ENCODE measurements at regions not wholly inside any gene's neighbourhood (a gene's known extent, or its start where the extent isn't known, plus 50 kb on each side); places are given as distances from the start of the nearest gene placed in this dataset.

DNA sequence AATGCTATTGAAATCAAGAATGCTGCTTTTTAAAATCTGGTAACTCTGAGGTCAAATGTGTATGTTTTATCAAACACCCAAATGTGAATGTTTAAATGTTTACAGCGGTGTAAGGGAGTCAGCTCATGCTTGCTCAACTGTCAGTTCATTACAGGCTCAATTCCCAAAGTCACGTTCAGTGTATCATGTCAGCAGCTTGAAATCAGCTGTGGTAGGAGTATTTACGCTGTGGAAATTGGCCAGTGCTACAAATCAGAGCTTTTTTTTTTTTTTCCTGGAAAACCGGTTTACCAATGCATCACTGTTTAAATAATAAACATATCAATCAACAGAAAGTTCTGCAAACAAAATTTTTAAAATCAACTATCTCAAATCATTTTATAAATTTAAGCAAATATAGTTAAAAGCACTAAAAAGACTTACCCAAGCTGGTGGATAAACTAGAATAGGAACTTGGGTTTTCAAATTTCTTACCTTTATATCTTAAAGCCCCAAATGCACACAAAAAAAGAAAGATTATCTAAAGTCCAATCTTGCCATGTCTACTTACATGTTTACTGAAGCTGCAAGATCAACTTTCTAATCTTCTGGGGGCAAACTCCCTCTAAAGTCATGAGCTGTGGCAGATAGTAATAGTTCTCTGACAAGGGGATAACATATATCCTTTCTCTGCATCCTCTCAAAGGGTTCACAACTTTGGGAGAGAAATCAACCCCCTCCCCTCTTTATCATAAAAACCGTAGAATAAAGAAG lies 57.6 kb upstream of the GRAMD2B start:
- H3K4me1 ChIP-seq (ENCODE audit: control insufficient read depth, insufficient read depth, low read length): no peaks in the 10 kb centered on the region
- no peak overlapping the region for H3K27ac ChIP-seq (ENCODE audit: low read depth, low read length)
- no peak overlapping the region for H3K4me3 ChIP-seq (ENCODE audit: low read depth, low read length)
- H3K27me3 ChIP-seq (ENCODE audit: control insufficient read depth, insufficient read depth, low read length): no peaks in the 10 kb centered on the region
- H3K9me3 ChIP-seq (ENCODE audit: control insufficient read depth, insufficient read depth, low read length): no peaks in the 10 kb centered on the region
- DNase-seq (ENCODE audit: low read depth in 4 of 6, low spot score in 6 of 6): peak in 1 of 6 donors; percentile 38
- no CpG with 5 or more reads among the region's 5 CpGs for WGBS (ENCODE audit: insufficient coverage)
- H3K36me3 ChIP-seq (ENCODE audit: control insufficient read depth, insufficient read depth, low read length): no peaks in the 10 kb centered on the region

DNA sequence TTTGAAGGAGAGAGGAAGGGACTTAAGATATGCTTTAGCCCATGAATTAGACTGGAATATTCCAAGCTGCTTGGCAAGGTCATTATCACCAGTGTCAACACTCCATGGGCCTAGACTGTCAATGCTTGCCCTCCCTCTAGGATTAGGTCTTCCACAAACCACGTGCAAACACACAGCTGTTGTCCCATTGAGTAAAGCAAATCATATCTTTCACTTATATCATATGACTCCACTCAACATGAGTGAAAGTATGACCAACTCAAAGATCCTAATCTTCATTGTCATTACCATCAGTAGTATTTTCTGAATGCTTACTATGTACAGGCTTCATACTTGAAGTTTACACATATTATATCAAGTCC lies 57.0 kb upstream of the GRAMD2B start:
- Histone ChIP-seq H3K4me3 (ENCODE audit: low read depth, low read length) (no peak overlapping the region), H3K36me3 (ENCODE audit: control insufficient read depth, insufficient read depth, low read length) (no peaks in the 10 kb centered on the region), H3K27me3 (ENCODE audit: control insufficient read depth, insufficient read depth, low read length) (no peaks in the 10 kb centered on the region), H3K4me1 (ENCODE audit: control insufficient read depth, insufficient read depth, low read length) (no peaks in the 10 kb centered on the region), H3K27ac (ENCODE audit: low read depth, low read length) (no peak overlapping the region), H3K9me3 (ENCODE audit: control insufficient read depth, insufficient read depth, low read length) (no peaks in the 10 kb centered on the region)
- 88% methylated on average over 1 of the region's 1 CpG for WGBS (ENCODE audit: insufficient coverage)
- no peak for DNase-seq (ENCODE audit: low read depth in 4 of 6, low spot score in 6 of 6)

DNA sequence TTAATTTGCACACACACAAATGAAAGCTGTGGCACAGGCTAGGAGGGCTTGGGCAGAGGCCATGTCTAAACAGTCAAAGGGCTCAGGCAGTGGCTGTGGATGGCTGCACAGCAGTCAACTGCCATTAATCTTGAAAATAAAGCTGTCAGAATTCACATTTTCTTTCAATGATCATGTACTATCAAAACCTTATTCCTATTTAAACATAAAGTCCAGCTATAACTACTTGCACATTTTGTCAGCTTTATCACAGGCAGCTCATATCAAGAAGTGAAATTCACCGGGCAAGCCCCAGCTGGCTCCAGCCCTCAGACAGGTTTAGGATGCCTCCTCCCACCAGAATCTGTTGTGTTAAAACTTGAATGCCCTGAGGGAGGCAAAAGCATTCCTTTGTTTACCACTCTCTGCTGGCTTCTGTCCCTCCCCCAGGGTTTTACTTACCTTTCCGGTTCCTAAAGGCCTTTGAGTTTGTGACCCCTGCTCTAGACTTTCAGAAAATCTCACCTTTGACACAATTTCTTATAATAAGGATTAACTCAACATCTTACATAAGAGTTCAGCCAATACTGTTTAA lies 54.9 kb upstream of the GRAMD2B start:
- DNase-seq (ENCODE audit: low read depth in 4 of 6, low spot score in 6 of 6): no peak
- Histone ChIP-seq H3K4me1 (ENCODE audit: control insufficient read depth, insufficient read depth, low read length) (no peaks in the 10 kb centered on the region), H3K9me3 (ENCODE audit: control insufficient read depth, insufficient read depth, low read length) (no peaks in the 10 kb centered on the region), H3K27me3 (ENCODE audit: control insufficient read depth, insufficient read depth, low read length) (no peaks in the 10 kb centered on the region), H3K27ac (ENCODE audit: low read depth, low read length) (no peak overlapping the region), H3K36me3 (ENCODE audit: control insufficient read depth, insufficient read depth, low read length) (no peaks in the 10 kb centered on the region), H3K4me3 (ENCODE audit: low read depth, low read length) (no peak overlapping the region)
- WGBS (ENCODE audit: insufficient coverage): 69% methylated on average over 2 of the region's 2 CpGs

DNA sequence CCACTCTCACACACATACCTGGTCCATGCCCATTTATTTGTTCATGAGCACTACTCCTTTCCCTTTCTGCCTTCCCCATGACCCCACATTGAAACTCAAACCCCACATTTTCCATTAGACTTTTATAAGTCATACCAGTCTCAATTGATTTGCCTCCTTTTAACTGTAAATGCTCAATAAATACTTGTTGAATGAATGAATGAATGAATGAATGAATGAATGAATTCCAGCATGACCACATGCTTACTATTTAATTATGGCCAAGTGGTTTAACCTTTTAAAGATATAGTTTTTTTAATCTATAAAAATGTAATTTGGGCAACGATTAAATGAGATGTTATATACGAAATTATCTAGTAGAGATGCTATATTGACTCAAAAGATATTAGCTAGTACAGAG lies 54.1 kb upstream of the GRAMD2B start:
- H3K4me1 ChIP-seq (ENCODE audit: control insufficient read depth, insufficient read depth, low read length): no peaks in the 10 kb centered on the region
- DNase-seq (ENCODE audit: low read depth in 4 of 6, low spot score in 6 of 6): no peak
- WGBS (ENCODE audit: insufficient coverage): no CpG with 5 or more reads among the region's 2 CpGs
- H3K9me3 ChIP-seq (ENCODE audit: control insufficient read depth, insufficient read depth, low read length): no peaks in the 10 kb centered on the region
- H3K4me3 ChIP-seq (ENCODE audit: low read depth, low read length): no peak overlapping the region
- no peaks in the 10 kb centered on the region for H3K27me3 ChIP-seq (ENCODE audit: control insufficient read depth, insufficient read depth, low read length)
- no peak overlapping the region for H3K27ac ChIP-seq (ENCODE audit: low read depth, low read length)
- H3K36me3 ChIP-seq (ENCODE audit: control insufficient read depth, insufficient read depth, low read length): no peaks in the 10 kb centered on the region

DNA sequence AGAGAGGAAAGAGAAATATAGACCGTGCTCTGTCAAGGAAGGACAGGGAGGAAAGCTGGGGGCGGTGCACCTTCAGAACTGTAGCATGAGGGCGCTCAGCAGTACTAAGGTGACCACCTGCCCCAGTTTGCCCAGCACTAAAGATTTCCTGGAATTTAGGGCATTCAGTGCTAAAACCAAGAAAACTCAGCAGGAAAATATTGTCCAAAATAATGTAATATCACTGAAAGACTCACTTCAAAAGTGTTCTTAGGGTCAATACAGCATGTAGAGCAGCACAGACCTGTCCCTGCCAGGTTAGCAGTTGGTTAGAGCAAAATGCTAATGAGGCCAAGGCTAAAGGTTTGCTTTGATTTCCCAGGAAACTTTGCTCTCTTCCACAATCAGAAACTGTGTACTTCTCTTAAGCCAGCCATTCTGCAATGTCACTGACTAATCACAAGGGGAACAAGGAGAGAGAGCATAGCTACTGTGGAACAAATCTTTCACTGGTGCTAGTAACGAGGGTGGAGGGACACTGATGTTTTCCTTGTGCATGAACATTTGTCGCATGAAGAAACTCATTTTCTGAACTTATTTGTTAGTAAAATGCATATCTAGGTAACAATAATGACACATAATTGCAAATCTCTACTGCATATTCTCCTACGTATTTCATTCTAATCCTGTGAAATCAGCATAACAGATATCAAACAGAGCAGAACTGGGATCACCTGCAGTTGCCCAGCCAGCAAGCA lies 53.0 kb upstream of the GRAMD2B start:
- Histone ChIP-seq H3K9me3 (ENCODE audit: control insufficient read depth, insufficient read depth, low read length) (no peaks in the 10 kb centered on the region), H3K36me3 (ENCODE audit: control insufficient read depth, insufficient read depth, low read length) (no peaks in the 10 kb centered on the region), H3K27me3 (ENCODE audit: control insufficient read depth, insufficient read depth, low read length) (no peaks in the 10 kb centered on the region), H3K4me3 (ENCODE audit: low read depth, low read length) (no peak overlapping the region), H3K4me1 (ENCODE audit: control insufficient read depth, insufficient read depth, low read length) (no peaks in the 10 kb centered on the region), H3K27ac (ENCODE audit: low read depth, low read length) (no peak overlapping the region)
- peak in 1 of 6 donors; percentile 16 for DNase-seq (ENCODE audit: low read depth in 4 of 6, low spot score in 6 of 6)
- WGBS (ENCODE audit: insufficient coverage): 92% methylated on average over 2 of the region's 6 CpGs

DNA sequence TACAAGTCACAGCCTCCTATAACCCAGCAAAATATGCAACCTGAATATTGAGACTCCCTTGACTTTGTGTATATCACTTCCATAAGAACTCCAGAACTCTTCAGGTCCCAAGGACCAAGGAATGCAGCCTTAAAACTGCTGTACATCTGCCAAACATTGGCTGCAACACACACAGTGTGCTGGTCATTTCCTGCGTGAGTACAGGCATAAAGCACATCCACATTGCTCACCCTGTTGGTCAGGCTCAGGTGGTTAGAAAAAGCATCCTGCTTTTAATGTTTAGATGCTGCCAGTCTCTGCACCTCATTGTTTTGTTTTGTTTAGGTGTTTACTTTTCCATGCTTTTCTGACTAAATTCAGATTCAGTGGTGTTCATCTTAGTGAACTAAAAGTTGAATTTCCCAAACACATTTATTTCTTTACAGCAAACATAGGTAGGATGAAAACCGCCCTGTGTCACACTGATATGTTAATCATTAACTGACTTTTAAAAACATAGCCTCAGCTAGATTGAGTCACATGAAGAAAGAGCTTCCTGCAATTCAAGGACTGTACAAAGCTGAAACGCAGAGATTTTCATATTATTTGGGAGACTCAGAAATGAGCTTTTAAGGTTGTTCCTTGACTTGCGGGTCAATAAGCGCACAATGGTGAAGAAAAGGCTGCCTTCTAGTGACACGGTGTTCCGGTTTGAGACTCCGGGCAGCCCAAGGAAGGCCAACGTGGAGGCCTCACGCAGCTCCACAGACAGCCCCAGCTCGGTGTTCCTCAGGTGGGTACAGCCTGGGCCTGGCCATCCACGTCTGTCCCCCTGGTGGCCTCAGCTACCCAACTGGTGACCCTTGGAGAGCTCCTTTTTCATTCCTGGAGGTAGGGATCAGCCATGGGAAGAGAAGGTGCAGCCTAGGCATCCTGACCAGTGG lies 52.2 kb upstream of the GRAMD2B start:
- no peaks in the 10 kb centered on the region for H3K9me3 ChIP-seq (ENCODE audit: control insufficient read depth, insufficient read depth, low read length)
- H3K36me3 ChIP-seq (ENCODE audit: control insufficient read depth, insufficient read depth, low read length): no peaks in the 10 kb centered on the region
- no peak overlapping the region for H3K4me3 ChIP-seq (ENCODE audit: low read depth, low read length)
- WGBS (ENCODE audit: insufficient coverage): 95% methylated on average over 10 of the region's 12 CpGs
- no peak overlapping the region for H3K27ac ChIP-seq (ENCODE audit: low read depth, low read length)
- no peaks in the 10 kb centered on the region for H3K4me1 ChIP-seq (ENCODE audit: control insufficient read depth, insufficient read depth, low read length)
- DNase-seq (ENCODE audit: low read depth in 4 of 6, low spot score in 6 of 6): no peak
- H3K27me3 ChIP-seq (ENCODE audit: control insufficient read depth, insufficient read depth, low read length): no peaks in the 10 kb centered on the region

DNA sequence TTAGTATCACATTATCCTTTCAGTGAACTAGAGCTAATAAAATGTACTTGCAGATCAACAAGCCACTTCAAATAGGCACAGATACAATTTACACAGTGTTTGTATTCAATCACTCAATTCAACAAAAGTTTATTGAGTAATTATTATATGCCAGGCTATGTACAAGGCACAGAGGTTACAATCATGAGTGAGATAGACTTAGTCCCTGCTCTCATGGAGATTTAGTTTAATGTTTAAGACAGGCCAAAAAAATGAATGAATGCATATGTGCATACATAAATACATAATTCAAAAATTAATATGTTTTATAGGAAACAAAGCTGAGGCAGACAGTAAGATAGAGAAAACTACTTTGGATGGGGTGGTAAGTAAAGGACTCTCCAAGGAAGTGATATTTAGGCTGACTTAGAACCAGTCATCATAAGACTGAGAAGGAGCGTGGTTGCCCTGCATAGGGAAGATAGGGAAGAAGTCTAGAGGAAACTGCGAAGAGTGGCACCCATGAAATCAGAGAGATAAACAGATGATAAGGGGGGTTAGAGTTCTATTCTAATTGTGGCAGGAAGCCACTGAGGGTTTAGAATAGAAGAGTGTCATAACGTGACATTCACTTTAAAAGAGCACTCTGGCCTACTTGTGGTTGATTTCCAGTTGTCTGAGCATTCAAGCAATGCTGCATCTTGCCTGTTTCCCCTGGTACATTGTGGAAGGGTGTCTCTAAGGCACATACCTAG lies 49.7 kb upstream of the GRAMD2B start:
- WGBS (ENCODE audit: insufficient coverage): 86% methylated on average over 3 of the region's 3 CpGs
- Histone ChIP-seq H3K9me3 (ENCODE audit: control insufficient read depth, insufficient read depth, low read length) (no peaks in the 10 kb centered on the region), H3K36me3 (ENCODE audit: control insufficient read depth, insufficient read depth, low read length) (no peaks in the 10 kb centered on the region)

More for the DNA sequence above, 49.7 kb upstream of the GRAMD2B start:
- H3K27me3 ChIP-seq (ENCODE audit: control insufficient read depth, insufficient read depth, low read length): no peaks in the 10 kb centered on the region
- no peak for DNase-seq (ENCODE audit: low read depth in 4 of 6, low spot score in 6 of 6)
- no peak overlapping the region for H3K4me3 ChIP-seq (ENCODE audit: low read depth, low read length)
- no peak overlapping the region for H3K27ac ChIP-seq (ENCODE audit: low read depth, low read length)
- H3K4me1 ChIP-seq (ENCODE audit: control insufficient read depth, insufficient read depth, low read length): no peaks in the 10 kb centered on the region
